ENCODE measurements at regions not wholly inside any gene's neighbourhood (a gene's known extent, or its start where the extent isn't known, plus 50 kb on each side); places are given as distances from the start of the nearest gene placed in this dataset.
"Not testable (repeated sequence)": the region's sequence is repeated elsewhere in the genome, so short reads cannot be mapped to it uniquely, and the experiment has no call there.

GRCh38 chr3:181998828-181999227 is 287.1 kb downstream of the SOX2 start:
- no peak for DNase-seq (ENCODE audit: low spot score)

GRCh38 chr3:181999314-181999713 is 287.6 kb downstream of the SOX2 start:
- DNase-seq (ENCODE audit: low spot score) = no peak

GRCh38 chr3:182000447-182000846 is 288.7 kb downstream of the SOX2 start:
- DNase-seq (ENCODE audit: low spot score) = no peak

GRCh38 chr3:182005219-182005618 is 293.5 kb downstream of the SOX2 start:
- no peak for DNase-seq (ENCODE audit: low spot score)

- no peak for DNase-seq (ENCODE audit: low spot score)
Measured at GRCh38 chr3:182005701-182006100, 294.0 kb downstream of the SOX2 start.

- no peak for DNase-seq (ENCODE audit: low spot score)
Measured at GRCh38 chr3:182006431-182006830, 294.7 kb downstream of the SOX2 start.

GRCh38 chr3:182007441-182007840 is 295.7 kb downstream of the SOX2 start:
- no peak for DNase-seq (ENCODE audit: low spot score)

- no peak for DNase-seq (ENCODE audit: low spot score)
Measured at GRCh38 chr3:182018361-182018760, 306.6 kb downstream of the SOX2 start.

GRCh38 chr3:182019926-182020325 is 308.2 kb downstream of the SOX2 start:
- no peak for DNase-seq (ENCODE audit: low spot score)

GRCh38 chr3:182023843-182024242 is 312.1 kb downstream of the SOX2 start:
- DNase-seq (ENCODE audit: low spot score) = no peak

GRCh38 chr3:182027366-182027765 is 315.6 kb downstream of the SOX2 start:
- no peak for DNase-seq (ENCODE audit: low spot score)

- DNase-seq (ENCODE audit: low spot score) = no peak
Measured at GRCh38 chr3:182028081-182028480, 316.4 kb downstream of the SOX2 start.

- not testable (repeated sequence) for DNase-seq (ENCODE audit: low spot score)
Measured at GRCh38 chr3:182034231-182034630, 322.5 kb downstream of the SOX2 start.

- no peak for DNase-seq (ENCODE audit: low spot score)
Measured at GRCh38 chr3:182035324-182035723, 323.6 kb downstream of the SOX2 start.

- DNase-seq (ENCODE audit: low spot score) = no peak
Measured at GRCh38 chr3:182036382-182036781, 324.7 kb downstream of the SOX2 start.

GRCh38 chr3:182041668-182042291 is 330.1 kb downstream of the SOX2 start:
- DNase-seq (ENCODE audit: low spot score) = no peak

GRCh38 chr3:182045736-182046135 is 334.0 kb downstream of the SOX2 start:
- no peak for DNase-seq (ENCODE audit: low spot score)

GRCh38 chr3:182046166-182046764 is 334.5 kb downstream of the SOX2 start:
- DNase-seq (ENCODE audit: low spot score) = no peak

GRCh38 chr3:182050932-182051331 is 339.2 kb downstream of the SOX2 start:
- DNase-seq (ENCODE audit: low spot score) = no peak

GRCh38 chr3:182052332-182052731 is 340.6 kb downstream of the SOX2 start:
- DNase-seq (ENCODE audit: low spot score) = no peak

GRCh38 chr3:182052757-182053156 is 341.0 kb downstream of the SOX2 start:
- no peak for DNase-seq (ENCODE audit: low spot score)

- no peak for DNase-seq (ENCODE audit: low spot score)
Measured at GRCh38 chr3:182058488-182058887, 346.8 kb downstream of the SOX2 start.

GRCh38 chr3:182063742-182064141 is 352.0 kb downstream of the SOX2 start:
- DNase-seq (ENCODE audit: low spot score) = no peak

GRCh38 chr3:182067423-182067822 is 355.7 kb downstream of the SOX2 start:
- DNase-seq (ENCODE audit: low spot score) = no peak
